Uterus (tissue), 3 donors: ENCODE measurements at regions not wholly inside any gene's neighbourhood (a gene's known extent, or its start where the extent isn't known, plus 50 kb on each side); places are given as distances from the start of the nearest gene placed in this dataset.

Source experiments
- DNase-seq, 2 donors: peaks; one replicate each; pipeline ENCODE4 v3.0.0-alpha.2; 2019 to 2020
- H3K27ac ChIP-seq, 2 donors: fragments of 200-600 bp; sonication (generic); 1 replicate in 1 of 2; 2 replicates in 1 of 2; pipeline ENCODE4 v1.5.1; 2016 to 2018
- H3K27me3 ChIP-seq, 2 donors: fragments of 200-600 bp; sonication (generic); one replicate each; pipeline ENCODE4 v1.5.1; 2018 to 2019; ENCODE audit warnings: control low read depth in 1 of 2
- H3K36me3 ChIP-seq, 2 donors: fragments of 200-600 bp; sonication (generic); one replicate each; pipeline ENCODE4 v1.5.1; 2019; ENCODE audit warnings: control low read depth in 1 of 2
- H3K4me1 ChIP-seq, 2 donors: fragments of 200-600 bp; sonication (generic); one replicate each; pipeline ENCODE4 v1.5.1; 2018 to 2019; ENCODE audit warnings: control low read depth in 1 of 2
- H3K4me3 ChIP-seq, 2 donors: fragments of 200-600 bp; sonication (generic); 1 replicate in 1 of 2; 2 replicates in 1 of 2; pipeline ENCODE4 v1.5.1; 2018 to 2019; ENCODE audit warnings: mild to moderate bottlenecking in 1 of 2
- H3K9me3 ChIP-seq, 2 donors: fragments of 200-600 bp; sonication (generic); one replicate each; pipeline ENCODE4 v1.5.1; 2019; ENCODE audit warnings: control low read depth in 1 of 2
- POLR2A ChIP-seq, 2 donors: fragments of 450-650 bp; IDR thresholded peaks; one replicate each; pipeline ENCODE4 v1.6.1; 2016; ENCODE audit warnings: antibody characterized with exemption in 2 of 2, mild to moderate bottlenecking in 1 of 2, moderate library complexity in 1 of 2
- intact Hi-C: fragments of 100-400 bp; cut with DNase I; formaldehyde crosslinking; loops from one replicate; pipeline ENCODE4 v1.15.1; 2023; ENCODE audit warnings: low total_unique reads
- TF ChIP-seq, protein P1 (sequence below), 4 experiments: fragments of 200-600 bp in 2 of 4; fragments of 450-650 bp in 2 of 4; sonication (generic) in 2 of 4; IDR thresholded peaks; one replicate each; pipeline ENCODE4 v1.5.1; 2016 to 2019; ENCODE audit warnings: antibody characterized with exemption in 4 of 4, mild to moderate bottlenecking in 2 of 4, moderate library complexity in 1 of 4
- donor health status: DM: yes; HTN: yes; CAD: no.

- H3K36me3 ChIP-seq, result no peaks in the 10 kb centered on the region
- H3K27me3 ChIP-seq, result no peaks in the 10 kb centered on the region
- H3K4me1 ChIP-seq, result no peaks in the 10 kb centered on the region
- DNase-seq, result no peak
- TF ChIP-seq POLR2A (IDR thresholded peaks at IDR 0.05), result no peak
- TF ChIP-seq, protein P1, sequence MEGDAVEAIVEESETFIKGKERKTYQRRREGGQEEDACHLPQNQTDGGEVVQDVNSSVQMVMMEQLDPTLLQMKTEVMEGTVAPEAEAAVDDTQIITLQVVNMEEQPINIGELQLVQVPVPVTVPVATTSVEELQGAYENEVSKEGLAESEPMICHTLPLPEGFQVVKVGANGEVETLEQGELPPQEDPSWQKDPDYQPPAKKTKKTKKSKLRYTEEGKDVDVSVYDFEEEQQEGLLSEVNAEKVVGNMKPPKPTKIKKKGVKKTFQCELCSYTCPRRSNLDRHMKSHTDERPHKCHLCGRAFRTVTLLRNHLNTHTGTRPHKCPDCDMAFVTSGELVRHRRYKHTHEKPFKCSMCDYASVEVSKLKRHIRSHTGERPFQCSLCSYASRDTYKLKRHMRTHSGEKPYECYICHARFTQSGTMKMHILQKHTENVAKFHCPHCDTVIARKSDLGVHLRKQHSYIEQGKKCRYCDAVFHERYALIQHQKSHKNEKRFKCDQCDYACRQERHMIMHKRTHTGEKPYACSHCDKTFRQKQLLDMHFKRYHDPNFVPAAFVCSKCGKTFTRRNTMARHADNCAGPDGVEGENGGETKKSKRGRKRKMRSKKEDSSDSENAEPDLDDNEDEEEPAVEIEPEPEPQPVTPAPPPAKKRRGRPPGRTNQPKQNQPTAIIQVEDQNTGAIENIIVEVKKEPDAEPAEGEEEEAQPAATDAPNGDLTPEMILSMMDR (IDR thresholded peaks at IDR 0.05), result no peak
- no peak overlapping the region for H3K4me3 ChIP-seq
- no peak overlapping the region for H3K27ac ChIP-seq
- intact Hi-C loops, result no loop called here
- no peaks in the 10 kb centered on the region for H3K9me3 ChIP-seq
Observed at GRCh38 chr13:89610881-89611280, 1736.6 kb upstream of the MIR17HG start.

DNA sequence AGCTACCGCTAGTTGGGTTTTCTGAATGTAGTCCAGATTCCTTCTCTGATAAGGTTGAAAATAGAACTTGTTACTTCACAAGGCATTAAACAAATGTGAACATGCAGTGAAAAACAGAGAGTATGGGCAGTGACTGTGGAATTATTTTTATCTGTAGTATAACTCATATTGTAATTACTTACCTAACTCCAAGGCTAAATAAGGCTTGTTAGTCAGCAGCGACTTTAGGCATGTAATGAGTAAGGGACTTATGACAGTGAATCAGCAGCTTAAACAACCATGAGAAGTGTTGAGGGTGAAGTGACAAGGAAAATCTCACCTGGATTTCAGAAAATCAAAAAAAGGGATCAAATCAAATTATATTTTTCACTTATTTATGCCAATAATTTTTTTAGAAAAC lies 1719.5 kb upstream of the MIR17HG start:
- H3K9me3 ChIP-seq, result no peaks in the 10 kb centered on the region
- H3K36me3 ChIP-seq, result no peaks in the 10 kb centered on the region
- no peaks in the 10 kb centered on the region for H3K27me3 ChIP-seq
- H3K4me3 ChIP-seq, result no peak overlapping the region
- DNase-seq, result no peak
- no peak for TF ChIP-seq POLR2A (IDR thresholded peaks at IDR 0.05)
- TF ChIP-seq, protein P1 (IDR thresholded peaks at IDR 0.05), result no peak
- intact Hi-C loops, result no loop called here
- H3K27ac ChIP-seq, result no peak overlapping the region
- no peaks in the 10 kb centered on the region for H3K4me1 ChIP-seq

DNA sequence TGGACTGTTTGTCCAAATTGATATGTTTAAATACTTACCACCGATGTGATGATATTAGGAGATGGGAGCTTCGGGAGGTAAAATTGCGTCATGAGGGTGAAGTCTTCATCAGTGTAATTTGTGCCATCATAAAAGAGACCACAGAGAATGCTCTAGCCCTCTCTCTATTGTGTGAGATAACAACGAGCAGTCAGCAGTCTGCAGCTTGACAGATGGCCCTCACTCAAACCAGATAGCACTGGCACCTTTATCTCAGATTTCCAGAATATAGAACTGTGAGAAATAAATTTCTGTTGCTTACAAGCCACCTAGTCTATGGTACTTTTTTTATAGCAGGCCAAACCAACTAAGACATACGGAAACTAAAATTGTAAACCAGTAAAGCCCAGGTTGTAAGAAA lies 1718.9 kb upstream of the MIR17HG start:
- no peak for DNase-seq
- H3K27me3 ChIP-seq, result no peaks in the 10 kb centered on the region
- H3K27ac ChIP-seq, result no peak overlapping the region
- no peak for TF ChIP-seq POLR2A (IDR thresholded peaks at IDR 0.05)
- TF ChIP-seq, protein P1 (IDR thresholded peaks at IDR 0.05), result no peak
- no peaks in the 10 kb centered on the region for H3K36me3 ChIP-seq
- H3K4me1 ChIP-seq, result no peaks in the 10 kb centered on the region
- H3K4me3 ChIP-seq, result no peak overlapping the region
- intact Hi-C loops, result no loop called here
- H3K9me3 ChIP-seq, result no peaks in the 10 kb centered on the region

GRCh38 chr13:89650226-89650625 lies 1697.3 kb upstream of the MIR17HG start:
- no peaks in the 10 kb centered on the region for H3K9me3 ChIP-seq
- H3K4me1 ChIP-seq, result no peaks in the 10 kb centered on the region
- intact Hi-C loops, result no loop called here
- no peak for DNase-seq
- no peak overlapping the region for H3K27ac ChIP-seq
- TF ChIP-seq POLR2A (IDR thresholded peaks at IDR 0.05), result no peak
- TF ChIP-seq, protein P1 (IDR thresholded peaks at IDR 0.05), result no peak
- no peaks in the 10 kb centered on the region for H3K27me3 ChIP-seq
- no peaks in the 10 kb centered on the region for H3K36me3 ChIP-seq
- no peak overlapping the region for H3K4me3 ChIP-seq

- no peak for DNase-seq
- H3K9me3 ChIP-seq, result no peaks in the 10 kb centered on the region
- intact Hi-C loops, result no loop called here
- TF ChIP-seq POLR2A (IDR thresholded peaks at IDR 0.05), result no peak
- TF ChIP-seq, protein P1 (IDR thresholded peaks at IDR 0.05), result no peak
- H3K36me3 ChIP-seq, result no peaks in the 10 kb centered on the region
- no peaks in the 10 kb centered on the region for H3K27me3 ChIP-seq
- H3K27ac ChIP-seq, result no peak overlapping the region
- H3K4me1 ChIP-seq, result no peaks in the 10 kb centered on the region
- no peak overlapping the region for H3K4me3 ChIP-seq
Observed at GRCh38 chr13:89660752-89661151, 1686.7 kb upstream of the MIR17HG start.
